ENCODE measurements at regions not wholly inside any gene's neighbourhood (a gene's known extent, or its start where the extent isn't known, plus 50 kb on each side); places are given as distances from the start of the nearest gene placed in this dataset.

- H3K23ac ChIP-seq (ENCODE audit: low read depth, low read length), result no peak overlapping the region
- no peak overlapping the region for H3K4ac ChIP-seq (ENCODE audit: low read depth, low read length)
- no peak overlapping the region for H2BK20ac ChIP-seq (ENCODE audit: low read depth, low read length)
- H3K4me2 ChIP-seq (ENCODE audit: low read depth, low read length), result no peak overlapping the region
- no peaks in the 10 kb centered on the region for H3K9me1 ChIP-seq (ENCODE audit: insufficient read depth, low read length)
- no peaks in the 10 kb centered on the region for H3K36me3 ChIP-seq (ENCODE audit: control insufficient read depth, insufficient read depth, low read length)
- dilution Hi-C loops (cut with HindIII; ENCODE audit: low sequenced_read_pairs, unreplicated experiment), result no loop called here
- H3K56ac ChIP-seq (ENCODE audit: extremely low read depth, insufficient read depth, low read length), result no peak overlapping the region
- no peak overlapping the region for H2BK120ac ChIP-seq (ENCODE audit: low read depth, low read length)
- H3K4me3 ChIP-seq (ENCODE audit: insufficient read depth, low read depth, low read length), result no peak overlapping the region
- no peak overlapping the region for H4K5ac ChIP-seq (ENCODE audit: low read depth, low read length)
- no TSS peak for BruUV-seq (replicated peaks)
- H4K91ac ChIP-seq (ENCODE audit: insufficient read depth, low read depth, low read length), result no peak overlapping the region
- no peak overlapping the region for H2AK9ac ChIP-seq (replicated peaks; ENCODE audit: low read depth, low read length, poor library complexity)
- no peak overlapping the region for H3K9ac ChIP-seq (ENCODE audit: low read depth, low read length)
- CTCF ChIA-PET, result no interaction called here
- no peak overlapping the region for H4K8ac ChIP-seq (ENCODE audit: low read depth in 2 of 2, low read length in 2 of 2)
- TF ChIP-seq NFE2L2 (IDR thresholded peaks at IDR 0.05; ENCODE audit: low read depth, low read length), result no peak
- no peak for TF ChIP-seq POLR2A (IDR thresholded peaks at IDR 0.05; ENCODE audit: low read depth, low read length)
- no peak for TF ChIP-seq ELK1 (IDR thresholded peaks at IDR 0.05; ENCODE audit: borderline replicate concordance, low read depth, low read length)
- TF ChIP-seq CTCF (conservative IDR thresholded peaks at IDR 0.05; ENCODE audit: low read depth, low read length), result no peak
- TF ChIP-seq USF2 (IDR thresholded peaks at IDR 0.05; ENCODE audit: low read depth, low read length), result no peak
- no peak for TF ChIP-seq RAD21 (IDR thresholded peaks at IDR 0.05; ENCODE audit: low read length)
- TF ChIP-seq RFX5 (IDR thresholded peaks at IDR 0.05; ENCODE audit: low read depth, low read length), result no peak
- TF ChIP-seq MAFK (IDR thresholded peaks at IDR 0.05; ENCODE audit: low read depth, low read length), result no peak
- no peak for TF ChIP-seq RCOR1 (IDR thresholded peaks at IDR 0.05; ENCODE audit: insufficient replicate concordance, low read length)
- no peak for TF ChIP-seq CHD1 (IDR thresholded peaks at IDR 0.05; ENCODE audit: low read depth, low read length)
- TF ChIP-seq MAZ (IDR thresholded peaks at IDR 0.05; ENCODE audit: borderline replicate concordance, low read depth, low read length), result no peak
- TF ChIP-seq FOS (IDR thresholded peaks at IDR 0.05; ENCODE audit: low read depth, low read length), result no peak
- H4K20me1 ChIP-seq (ENCODE audit: insufficient read depth, low read length), result no peaks in the 10 kb centered on the region
- H2BK15ac ChIP-seq (ENCODE audit: low read depth, low read length), result no peak overlapping the region
- no peak overlapping the region for H3K18ac ChIP-seq (ENCODE audit: low read depth, low read length)
- H2BK5ac ChIP-seq (ENCODE audit: low read depth, low read length, poor library complexity, severe bottlenecking), result no peak overlapping the region
- H3K4me1 ChIP-seq (ENCODE audit: control insufficient read depth, insufficient read depth, low read length), result no peaks in the 10 kb centered on the region
- in situ Hi-C loops (cut with MboI; ENCODE audit: low sequenced_read_pairs), result no loop called here
- DNase-seq (no peak), ATAC-seq (ENCODE audit: low read depth) (no peak)
- POLR2A ChIA-PET (ENCODE audit: unreplicated experiment), result no interaction called here
- H3K9me3 ChIP-seq (ENCODE audit: control insufficient read depth, insufficient read depth, low read length), result no peaks in the 10 kb centered on the region
- no peak overlapping the region for H2AK5ac ChIP-seq (ENCODE audit: low read depth, low read length)
- no peaks in the 10 kb centered on the region for H3K79me1 ChIP-seq (ENCODE audit: low read depth in 1 of 2, low read length in 2 of 2)
- no peaks in the 10 kb centered on the region for H3K27me3 ChIP-seq (ENCODE audit: control insufficient read depth, insufficient read depth, low read length)
- no peak overlapping the region for H3K14ac ChIP-seq (replicated peaks; ENCODE audit: low read depth, low read length)
- H2AFZ ChIP-seq (replicated peaks; ENCODE audit: low read length, poor library complexity), result no peak overlapping the region
- intact Hi-C loops (cut with micrococcal nuclease), result no loop called here
- H3K27ac ChIP-seq (ENCODE audit: insufficient read depth, low read length), result no peak overlapping the region
Measured at GRCh38 chr9:31355965-31356364, 1028.5 kb upstream of the ACO1 start.
